WTC11 (cell line): ENCODE measurements at regions not wholly inside any gene's neighbourhood (a gene's known extent, or its start where the extent isn't known, plus 50 kb on each side); places are given as distances from the start of the nearest gene placed in this dataset.

Experiments used
- ATAC-seq: fragments of 200-7000 bp; cut with Tn5 transposase; 2 replicates; pipeline ENCODE4 v1.10.0; 2021; ENCODE audit warnings: mild to moderate bottlenecking, moderate library complexity
- CTCF ChIA-PET: fragments of 300-600 bp; sonication (Branson Sonifier 250); formaldehyde crosslinking; loops from one replicate; lab custom pipeline; 2021; ENCODE audit warnings: antibody characterized with exemption; lab: Charles Lee
- POLR2A ChIA-PET: fragments of 350-600 bp; sonication (Branson Sonifier 250); formaldehyde crosslinking; loops from one replicate; lab custom pipeline; 2021; ENCODE audit warnings: antibody characterized with exemption; lab: Charles Lee
- DNase-seq: peaks from one replicate; pipeline ENCODE4 v3.0.0; 2021; ENCODE audit warnings: low spot score
- H3K27ac Mint-ChIP-seq: 2 replicates; pipeline ENCODE4 v1.8.0; 2021; ENCODE audit warnings: mixed read lengths
- H3K27me3 Mint-ChIP-seq: 2 replicates; pipeline ENCODE4 v1.8.0; 2021; ENCODE audit warnings: low read depth, mild to moderate bottlenecking, moderate library complexity, mixed read lengths
- H3K36me3 Mint-ChIP-seq: 2 replicates; pipeline ENCODE4 v1.8.0; 2021; ENCODE audit warnings: mixed read lengths
- H3K4me1 Mint-ChIP-seq: 2 replicates; pipeline ENCODE4 v1.8.0; 2022; ENCODE audit warnings: mixed read lengths
- H3K4me3 Mint-ChIP-seq: 2 replicates; pipeline ENCODE4 v1.8.0; 2021; ENCODE audit warnings: mild to moderate bottlenecking, moderate library complexity, mixed read lengths
- H3K9me3 Mint-ChIP-seq: 2 replicates; pipeline ENCODE4 v1.8.0; 2021; ENCODE audit warnings: mixed read lengths
- ETV6 ChIP-seq: sonication (generic); formaldehyde crosslinking; IDR thresholded peaks from 2 replicates; pipeline ENCODE4 v1.8.1; 2022; ENCODE audit warnings: mild to moderate bottlenecking, missing genetic modification reagents
- GTF2I ChIP-seq: fragments of 250-450 bp; sonication (Bioruptor Pico); conservative IDR thresholded peaks from 2 replicates; pipeline ENCODE4 v1.4.0; 2021; ENCODE audit warnings: mild to moderate bottlenecking
- PRRX2 ChIP-seq: fragments of 250-450 bp; sonication (Bioruptor Pico); IDR thresholded peaks from 2 replicates; pipeline ENCODE4 v1.8.0; 2021; ENCODE audit warnings: mild to moderate bottlenecking
- SMAD3 ChIP-seq: sonication (generic); formaldehyde crosslinking; IDR thresholded peaks from 2 replicates; pipeline ENCODE4 v1.8.0; 2022; ENCODE audit warnings: missing genetic modification reagents, mild to moderate bottlenecking, borderline replicate concordance
- SP1 ChIP-seq: sonication (generic); formaldehyde crosslinking; conservative IDR thresholded peaks from 2 replicates; pipeline ENCODE4 v1.8.1; 2022; ENCODE audit warnings: missing genetic modification reagents
- ZNF396 ChIP-seq: fragments of 250-450 bp; sonication (Bioruptor Pico); IDR thresholded peaks from 2 replicates; pipeline ENCODE4 v1.8.0; 2021; ENCODE audit warnings: mild to moderate bottlenecking, moderate library complexity, borderline replicate concordance
- TF ChIP-seq, protein P1 (sequence below): sonication (generic); formaldehyde crosslinking; IDR thresholded peaks from 2 replicates; pipeline ENCODE4 v1.8.1; 2023; ENCODE audit warnings: mild to moderate bottlenecking, missing genetic modification reagents, moderate library complexity
- TF ChIP-seq, protein P2 (sequence below): fragments of 250-450 bp; sonication (Bioruptor Pico); IDR thresholded peaks from 2 replicates; pipeline ENCODE4 v1.9.0; 2021; ENCODE audit warnings: mild to moderate bottlenecking
- TF ChIP-seq, protein P3 (sequence below): sonication (generic); formaldehyde crosslinking; IDR thresholded peaks from 2 replicates; pipeline ENCODE4 v1.8.1; 2023; ENCODE audit warnings: mild to moderate bottlenecking, missing genetic modification reagents, borderline replicate concordance
- TF ChIP-seq, protein P4 (sequence below): sonication (generic); formaldehyde crosslinking; IDR thresholded peaks from 2 replicates; pipeline ENCODE4 v1.8.1; 2022; ENCODE audit warnings: mild to moderate bottlenecking, missing genetic modification reagents, moderate library complexity, borderline replicate concordance
- TF ChIP-seq, protein P5 (sequence below): sonication (generic); formaldehyde crosslinking; IDR thresholded peaks from 2 replicates; pipeline ENCODE4 v1.8.1; 2023; ENCODE audit warnings: mild to moderate bottlenecking, missing genetic modification reagents, moderate library complexity
- TF ChIP-seq, protein P6 (sequence below): fragments of 250-450 bp; sonication (Bioruptor Pico); IDR thresholded peaks from 2 replicates; pipeline ENCODE4 v1.8.0; 2021; ENCODE audit warnings: mild to moderate bottlenecking
- TF ChIP-seq, protein P7 (sequence below): sonication (generic); formaldehyde crosslinking; IDR thresholded peaks from 2 replicates; pipeline ENCODE4 v1.8.0; 2023; ENCODE audit warnings: missing genetic modification reagents
- TF ChIP-seq, protein P8 (sequence below): sonication (generic); formaldehyde crosslinking; conservative IDR thresholded peaks from 2 replicates; pipeline ENCODE4 v1.8.1; 2022; ENCODE audit warnings: mild to moderate bottlenecking, missing genetic modification reagents
- TF ChIP-seq, protein P9 (sequence below): sonication (generic); formaldehyde crosslinking; IDR thresholded peaks from 2 replicates; pipeline ENCODE4 v1.8.1; 2023; ENCODE audit warnings: mild to moderate bottlenecking, moderate library complexity, missing genetic modification reagents

DNA sequence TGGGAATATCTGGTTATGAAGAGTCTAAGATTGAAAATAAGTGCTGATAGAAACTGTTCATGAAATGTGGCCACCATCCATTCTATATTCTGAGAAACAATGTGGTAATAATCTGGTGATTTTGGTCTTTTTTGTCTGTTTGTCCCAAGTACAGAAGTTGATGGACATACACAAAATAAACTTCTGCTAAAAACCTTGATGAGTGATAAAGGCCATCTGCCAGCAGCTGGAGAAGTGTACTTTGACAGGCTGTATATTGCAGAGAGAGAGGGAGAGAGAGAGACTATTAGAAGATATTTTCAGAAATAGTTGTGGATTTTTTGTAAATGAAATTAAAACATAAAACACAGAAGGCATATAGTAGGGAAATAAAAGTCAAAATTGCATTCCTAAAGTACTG is 96.9 kb upstream of the NABP1 start:
- CTCF ChIA-PET: no interaction called here

DNA sequence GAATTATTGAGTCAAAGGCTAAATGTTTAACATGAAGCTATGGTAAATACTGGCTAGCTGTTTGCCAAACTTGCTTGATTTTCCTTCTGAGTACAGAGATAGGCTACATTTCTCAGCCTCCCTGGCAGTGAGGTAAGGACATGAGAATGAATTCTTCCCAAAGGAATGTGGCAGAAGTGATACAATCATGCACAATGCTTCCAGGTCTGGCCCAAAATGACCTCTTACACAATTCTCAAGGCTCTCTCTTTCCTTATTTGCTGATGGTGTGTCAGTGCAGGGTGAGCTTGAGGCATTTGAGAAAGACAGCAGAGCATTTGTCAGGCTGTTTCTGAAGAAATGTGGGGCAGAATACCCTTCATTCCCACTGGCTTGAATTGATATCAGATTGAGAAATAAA is 95.6 kb upstream of the NABP1 start:
- no peaks in the 10 kb centered on the region for H3K9me3 Mint-ChIP-seq
- no peak overlapping the region for H3K27ac Mint-ChIP-seq
- no peaks in the 10 kb centered on the region for H3K27me3 Mint-ChIP-seq
- POLR2A ChIA-PET: no interaction called here
- no peak overlapping the region for H3K4me3 Mint-ChIP-seq
- CTCF ChIA-PET: no interaction called here
- no peaks in the 10 kb centered on the region for H3K36me3 Mint-ChIP-seq
- TF ChIP-seq GTF2I: no peak
- TF ChIP-seq ETV6: no peak
- DNase-seq (no peak), ATAC-seq (no peak)
- H3K4me1 Mint-ChIP-seq: peaks cover under 1% of the 10 kb centered on the region

More for the DNA sequence above, 96.9 kb upstream of the NABP1 start:
- Mint-ChIP-seq H3K36me3 (no peaks in the 10 kb centered on the region), H3K9me3 (no peaks in the 10 kb centered on the region), H3K4me1 (peaks cover 11% of the 10 kb centered on the region), H3K27me3 (no peaks in the 10 kb centered on the region), H3K27ac (no peak overlapping the region), H3K4me3 (no peak overlapping the region)
- TF ChIP-seq PRRX2 (CRISPR knock-in tag) (no peak), SMAD3 (CRISPR knock-in tag) (no peak)
- TF ChIP-seq, protein P1, sequence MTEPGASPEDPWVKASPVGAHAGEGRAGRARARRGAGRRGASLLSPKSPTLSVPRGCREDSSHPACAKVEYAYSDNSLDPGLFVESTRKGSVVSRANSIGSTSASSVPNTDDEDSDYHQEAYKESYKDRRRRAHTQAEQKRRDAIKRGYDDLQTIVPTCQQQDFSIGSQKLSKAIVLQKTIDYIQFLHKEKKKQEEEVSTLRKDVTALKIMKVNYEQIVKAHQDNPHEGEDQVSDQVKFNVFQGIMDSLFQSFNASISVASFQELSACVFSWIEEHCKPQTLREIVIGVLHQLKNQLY (CRISPR knock-in tag): no peak
- TF ChIP-seq, protein P2, sequence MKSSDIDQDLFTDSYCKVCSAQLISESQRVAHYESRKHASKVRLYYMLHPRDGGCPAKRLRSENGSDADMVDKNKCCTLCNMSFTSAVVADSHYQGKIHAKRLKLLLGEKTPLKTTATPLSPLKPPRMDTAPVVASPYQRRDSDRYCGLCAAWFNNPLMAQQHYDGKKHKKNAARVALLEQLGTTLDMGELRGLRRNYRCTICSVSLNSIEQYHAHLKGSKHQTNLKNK (CRISPR knock-in tag): no peak
- TF ChIP-seq, protein P3, sequence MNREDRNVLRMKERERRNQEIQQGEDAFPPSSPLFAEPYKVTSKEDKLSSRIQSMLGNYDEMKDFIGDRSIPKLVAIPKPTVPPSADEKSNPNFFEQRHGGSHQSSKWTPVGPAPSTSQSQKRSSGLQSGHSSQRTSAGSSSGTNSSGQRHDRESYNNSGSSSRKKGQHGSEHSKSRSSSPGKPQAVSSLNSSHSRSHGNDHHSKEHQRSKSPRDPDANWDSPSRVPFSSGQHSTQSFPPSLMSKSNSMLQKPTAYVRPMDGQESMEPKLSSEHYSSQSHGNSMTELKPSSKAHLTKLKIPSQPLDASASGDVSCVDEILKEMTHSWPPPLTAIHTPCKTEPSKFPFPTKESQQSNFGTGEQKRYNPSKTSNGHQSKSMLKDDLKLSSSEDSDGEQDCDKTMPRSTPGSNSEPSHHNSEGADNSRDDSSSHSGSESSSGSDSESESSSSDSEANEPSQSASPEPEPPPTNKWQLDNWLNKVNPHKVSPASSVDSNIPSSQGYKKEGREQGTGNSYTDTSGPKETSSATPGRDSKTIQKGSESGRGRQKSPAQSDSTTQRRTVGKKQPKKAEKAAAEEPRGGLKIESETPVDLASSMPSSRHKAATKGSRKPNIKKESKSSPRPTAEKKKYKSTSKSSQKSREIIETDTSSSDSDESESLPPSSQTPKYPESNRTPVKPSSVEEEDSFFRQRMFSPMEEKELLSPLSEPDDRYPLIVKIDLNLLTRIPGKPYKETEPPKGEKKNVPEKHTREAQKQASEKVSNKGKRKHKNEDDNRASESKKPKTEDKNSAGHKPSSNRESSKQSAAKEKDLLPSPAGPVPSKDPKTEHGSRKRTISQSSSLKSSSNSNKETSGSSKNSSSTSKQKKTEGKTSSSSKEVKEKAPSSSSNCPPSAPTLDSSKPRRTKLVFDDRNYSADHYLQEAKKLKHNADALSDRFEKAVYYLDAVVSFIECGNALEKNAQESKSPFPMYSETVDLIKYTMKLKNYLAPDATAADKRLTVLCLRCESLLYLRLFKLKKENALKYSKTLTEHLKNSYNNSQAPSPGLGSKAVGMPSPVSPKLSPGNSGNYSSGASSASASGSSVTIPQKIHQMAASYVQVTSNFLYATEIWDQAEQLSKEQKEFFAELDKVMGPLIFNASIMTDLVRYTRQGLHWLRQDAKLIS: no peak
- TF ChIP-seq, protein P4, sequence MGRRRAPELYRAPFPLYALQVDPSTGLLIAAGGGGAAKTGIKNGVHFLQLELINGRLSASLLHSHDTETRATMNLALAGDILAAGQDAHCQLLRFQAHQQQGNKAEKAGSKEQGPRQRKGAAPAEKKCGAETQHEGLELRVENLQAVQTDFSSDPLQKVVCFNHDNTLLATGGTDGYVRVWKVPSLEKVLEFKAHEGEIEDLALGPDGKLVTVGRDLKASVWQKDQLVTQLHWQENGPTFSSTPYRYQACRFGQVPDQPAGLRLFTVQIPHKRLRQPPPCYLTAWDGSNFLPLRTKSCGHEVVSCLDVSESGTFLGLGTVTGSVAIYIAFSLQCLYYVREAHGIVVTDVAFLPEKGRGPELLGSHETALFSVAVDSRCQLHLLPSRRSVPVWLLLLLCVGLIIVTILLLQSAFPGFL (CRISPR knock-in tag): no peak
- POLR2A ChIA-PET: no interaction called here
- DNase-seq (no peak), ATAC-seq (no peak)

DNA sequence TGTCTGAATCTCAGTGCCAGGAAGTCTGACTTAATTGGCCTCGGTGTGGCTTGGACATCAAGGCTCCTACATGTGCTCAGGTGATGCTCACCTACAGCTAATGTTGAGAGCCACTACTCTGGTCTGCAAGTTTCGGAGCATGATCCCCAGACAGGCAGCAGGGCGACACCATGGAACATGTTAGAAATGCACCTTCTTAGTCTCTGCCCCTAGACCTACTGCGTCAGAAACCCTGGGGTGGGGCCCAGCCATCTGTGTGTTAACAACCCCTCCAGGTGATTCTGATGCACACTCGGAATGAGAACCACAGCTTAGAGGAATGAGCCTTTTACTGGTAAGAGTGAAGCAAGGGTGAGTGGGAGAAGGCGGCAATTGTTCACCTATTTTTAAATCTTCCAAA is 86.9 kb upstream of the NABP1 start:
- CTCF ChIA-PET: no interaction called here

More for the DNA sequence above, 86.9 kb upstream of the NABP1 start:
- H3K4me3 Mint-ChIP-seq: no peak overlapping the region
- H3K27ac Mint-ChIP-seq: no peak overlapping the region
- TF ChIP-seq ZNF396: no peak
- TF ChIP-seq, protein P5, sequence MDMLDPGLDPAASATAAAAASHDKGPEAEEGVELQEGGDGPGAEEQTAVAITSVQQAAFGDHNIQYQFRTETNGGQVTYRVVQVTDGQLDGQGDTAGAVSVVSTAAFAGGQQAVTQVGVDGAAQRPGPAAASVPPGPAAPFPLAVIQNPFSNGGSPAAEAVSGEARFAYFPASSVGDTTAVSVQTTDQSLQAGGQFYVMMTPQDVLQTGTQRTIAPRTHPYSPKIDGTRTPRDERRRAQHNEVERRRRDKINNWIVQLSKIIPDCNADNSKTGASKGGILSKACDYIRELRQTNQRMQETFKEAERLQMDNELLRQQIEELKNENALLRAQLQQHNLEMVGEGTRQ (CRISPR knock-in tag): no peak
- TF ChIP-seq SP1 (CRISPR knock-in tag): no peak
- TF ChIP-seq, protein P6, sequence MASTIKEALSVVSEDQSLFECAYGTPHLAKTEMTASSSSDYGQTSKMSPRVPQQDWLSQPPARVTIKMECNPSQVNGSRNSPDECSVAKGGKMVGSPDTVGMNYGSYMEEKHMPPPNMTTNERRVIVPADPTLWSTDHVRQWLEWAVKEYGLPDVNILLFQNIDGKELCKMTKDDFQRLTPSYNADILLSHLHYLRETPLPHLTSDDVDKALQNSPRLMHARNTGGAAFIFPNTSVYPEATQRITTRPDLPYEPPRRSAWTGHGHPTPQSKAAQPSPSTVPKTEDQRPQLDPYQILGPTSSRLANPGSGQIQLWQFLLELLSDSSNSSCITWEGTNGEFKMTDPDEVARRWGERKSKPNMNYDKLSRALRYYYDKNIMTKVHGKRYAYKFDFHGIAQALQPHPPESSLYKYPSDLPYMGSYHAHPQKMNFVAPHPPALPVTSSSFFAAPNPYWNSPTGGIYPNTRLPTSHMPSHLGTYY (CRISPR knock-in tag): no peak
- TF ChIP-seq, protein P7, sequence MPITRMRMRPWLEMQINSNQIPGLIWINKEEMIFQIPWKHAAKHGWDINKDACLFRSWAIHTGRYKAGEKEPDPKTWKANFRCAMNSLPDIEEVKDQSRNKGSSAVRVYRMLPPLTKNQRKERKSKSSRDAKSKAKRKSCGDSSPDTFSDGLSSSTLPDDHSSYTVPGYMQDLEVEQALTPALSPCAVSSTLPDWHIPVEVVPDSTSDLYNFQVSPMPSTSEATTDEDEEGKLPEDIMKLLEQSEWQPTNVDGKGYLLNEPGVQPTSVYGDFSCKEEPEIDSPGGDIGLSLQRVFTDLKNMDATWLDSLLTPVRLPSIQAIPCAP (CRISPR knock-in tag): no peak
- TF ChIP-seq, protein P8, sequence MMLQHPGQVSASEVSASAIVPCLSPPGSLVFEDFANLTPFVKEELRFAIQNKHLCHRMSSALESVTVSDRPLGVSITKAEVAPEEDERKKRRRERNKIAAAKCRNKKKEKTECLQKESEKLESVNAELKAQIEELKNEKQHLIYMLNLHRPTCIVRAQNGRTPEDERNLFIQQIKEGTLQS (CRISPR knock-in tag): no peak
- TF ChIP-seq, protein P9, sequence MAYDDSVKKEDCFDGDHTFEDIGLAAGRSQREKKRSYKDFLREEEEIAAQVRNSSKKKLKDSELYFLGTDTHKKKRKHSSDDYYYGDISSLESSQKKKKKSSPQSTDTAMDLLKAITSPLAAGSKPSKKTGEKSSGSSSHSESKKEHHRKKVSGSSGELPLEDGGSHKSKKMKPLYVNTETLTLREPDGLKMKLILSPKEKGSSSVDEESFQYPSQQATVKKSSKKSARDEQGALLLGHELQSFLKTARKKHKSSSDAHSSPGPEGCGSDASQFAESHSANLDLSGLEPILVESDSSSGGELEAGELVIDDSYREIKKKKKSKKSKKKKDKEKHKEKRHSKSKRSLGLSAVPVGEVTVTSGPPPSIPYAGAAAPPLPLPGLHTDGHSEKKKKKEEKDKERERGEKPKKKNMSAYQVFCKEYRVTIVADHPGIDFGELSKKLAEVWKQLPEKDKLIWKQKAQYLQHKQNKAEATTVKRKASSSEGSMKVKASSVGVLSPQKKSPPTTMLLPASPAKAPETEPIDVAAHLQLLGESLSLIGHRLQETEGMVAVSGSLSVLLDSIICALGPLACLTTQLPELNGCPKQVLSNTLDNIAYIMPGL (CRISPR knock-in tag): no peak
- no peaks in the 10 kb centered on the region for H3K9me3 Mint-ChIP-seq
- H3K27me3 Mint-ChIP-seq: no peaks in the 10 kb centered on the region
- H3K36me3 Mint-ChIP-seq: no peaks in the 10 kb centered on the region
- ATAC-seq (no peak), DNase-seq (no peak)
- no peaks in the 10 kb centered on the region for H3K4me1 Mint-ChIP-seq
- POLR2A ChIA-PET: interaction anchor here (0.7 kb wide), 1 partner anchor 160 kb away, joined by 3 read pairs; no protein-coding TSS in a partner anchor
